GM12864 (cell line): ENCODE measurements at regions not wholly inside any gene's neighbourhood (a gene's known extent, or its start where the extent isn't known, plus 50 kb on each side); places are given as distances from the start of the nearest gene placed in this dataset.
"Not testable (repeated sequence)": the region's sequence is repeated elsewhere in the genome, so short reads cannot be mapped to it uniquely, and the experiment has no call there.

Experiments
- DNase-seq: peaks from one replicate; pipeline ENCODE4 v3.0.0-alpha.2; 2011; ENCODE audit warnings: low read depth
- H3K4me3 ChIP-seq: 2 replicates; pipeline ENCODE4 v1.5.1; 2011; ENCODE audit warnings: mild to moderate bottlenecking, low read depth, low read length, control low read depth
- TF ChIP-seq, protein P1 (sequence below): IDR thresholded peaks from 2 replicates; pipeline ENCODE4 v1.5.1; 2011; ENCODE audit warnings: low read depth, mild to moderate bottlenecking, moderate library complexity, low read length, control low read depth, inconsistent platforms; ENCODE audit errors: missing control alignments

DNA sequence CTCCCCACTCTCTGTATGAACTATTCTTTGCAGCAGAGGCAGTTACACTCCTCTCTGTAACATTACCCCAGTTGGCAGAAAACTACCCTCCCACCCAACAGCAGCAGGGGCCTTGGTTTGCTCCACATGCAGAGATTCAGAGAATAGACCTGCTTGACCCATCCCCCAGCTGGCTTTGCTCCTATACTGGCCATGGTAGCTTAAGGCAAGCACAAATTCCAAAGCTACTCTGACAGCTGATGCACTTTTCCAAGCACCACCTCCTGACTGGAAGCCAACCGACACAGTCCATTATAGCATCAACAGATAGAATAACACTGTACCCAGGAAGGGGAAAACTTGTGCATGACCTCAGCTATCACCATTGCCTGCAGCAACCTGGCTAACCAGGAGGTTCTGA is 846.5 kb upstream of the NCAM2 start:
- no peak for DNase-seq
- H3K4me3 ChIP-seq, result no peak overlapping the region
- TF ChIP-seq, protein P1, sequence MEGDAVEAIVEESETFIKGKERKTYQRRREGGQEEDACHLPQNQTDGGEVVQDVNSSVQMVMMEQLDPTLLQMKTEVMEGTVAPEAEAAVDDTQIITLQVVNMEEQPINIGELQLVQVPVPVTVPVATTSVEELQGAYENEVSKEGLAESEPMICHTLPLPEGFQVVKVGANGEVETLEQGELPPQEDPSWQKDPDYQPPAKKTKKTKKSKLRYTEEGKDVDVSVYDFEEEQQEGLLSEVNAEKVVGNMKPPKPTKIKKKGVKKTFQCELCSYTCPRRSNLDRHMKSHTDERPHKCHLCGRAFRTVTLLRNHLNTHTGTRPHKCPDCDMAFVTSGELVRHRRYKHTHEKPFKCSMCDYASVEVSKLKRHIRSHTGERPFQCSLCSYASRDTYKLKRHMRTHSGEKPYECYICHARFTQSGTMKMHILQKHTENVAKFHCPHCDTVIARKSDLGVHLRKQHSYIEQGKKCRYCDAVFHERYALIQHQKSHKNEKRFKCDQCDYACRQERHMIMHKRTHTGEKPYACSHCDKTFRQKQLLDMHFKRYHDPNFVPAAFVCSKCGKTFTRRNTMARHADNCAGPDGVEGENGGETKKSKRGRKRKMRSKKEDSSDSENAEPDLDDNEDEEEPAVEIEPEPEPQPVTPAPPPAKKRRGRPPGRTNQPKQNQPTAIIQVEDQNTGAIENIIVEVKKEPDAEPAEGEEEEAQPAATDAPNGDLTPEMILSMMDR, result no peak

GRCh38 chr21:20163167-20163566 is 835.0 kb upstream of the NCAM2 start:
- no peak for DNase-seq
- TF ChIP-seq, protein P1, result no peak
- H3K4me3 ChIP-seq, result no peak overlapping the region

- no peak for DNase-seq
- TF ChIP-seq, protein P1, result no peak
- no peak overlapping the region for H3K4me3 ChIP-seq
Measured at GRCh38 chr21:20167059-20167458, 831.1 kb upstream of the NCAM2 start.

DNA sequence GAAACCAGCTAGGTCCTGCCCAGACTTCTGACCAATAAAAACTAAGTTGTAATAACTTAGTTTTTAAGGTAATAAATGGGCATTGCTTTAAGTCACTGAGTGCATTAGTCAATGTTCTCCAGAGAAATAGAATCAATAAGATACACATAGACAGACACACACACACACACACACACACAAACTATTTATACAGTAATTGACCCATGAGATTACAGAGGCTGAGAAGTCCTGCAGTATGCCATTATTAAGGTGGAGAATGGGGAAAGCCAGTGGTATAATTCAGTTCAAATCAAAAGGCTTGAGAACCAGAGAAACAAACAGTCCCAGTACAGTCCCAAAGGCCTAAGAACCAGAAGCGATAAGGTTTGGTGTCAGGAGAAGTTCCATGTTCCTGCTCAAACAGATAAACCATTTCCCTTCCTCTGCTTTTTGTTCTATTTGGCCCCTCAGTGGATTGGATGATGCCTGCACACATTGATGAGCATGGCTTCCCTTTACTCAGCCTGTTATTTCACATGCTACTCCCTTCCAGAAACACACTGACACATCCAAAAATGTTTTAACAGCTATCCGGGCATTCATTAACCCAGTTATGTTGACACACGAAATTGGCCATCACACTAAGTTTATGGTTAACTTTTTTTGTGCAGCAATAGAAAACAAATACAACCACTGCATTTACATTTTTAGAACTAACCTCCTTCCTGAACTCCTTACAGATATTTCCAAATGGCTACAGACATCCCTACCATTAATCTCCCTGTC is 828.2 kb upstream of the NCAM2 start:
- no peak overlapping the region for H3K4me3 ChIP-seq
- TF ChIP-seq, protein P1, result no peak
- DNase-seq, result no peak

GRCh38 chr21:20186186-20186585 is 812.0 kb upstream of the NCAM2 start:
- DNase-seq, result no peak
- no peak overlapping the region for H3K4me3 ChIP-seq
- TF ChIP-seq, protein P1, result no peak

- H3K4me3 ChIP-seq, result no peak overlapping the region
- DNase-seq, result no peak
- TF ChIP-seq, protein P1, result no peak
Measured at GRCh38 chr21:20187028-20187427, 811.2 kb upstream of the NCAM2 start.

DNA sequence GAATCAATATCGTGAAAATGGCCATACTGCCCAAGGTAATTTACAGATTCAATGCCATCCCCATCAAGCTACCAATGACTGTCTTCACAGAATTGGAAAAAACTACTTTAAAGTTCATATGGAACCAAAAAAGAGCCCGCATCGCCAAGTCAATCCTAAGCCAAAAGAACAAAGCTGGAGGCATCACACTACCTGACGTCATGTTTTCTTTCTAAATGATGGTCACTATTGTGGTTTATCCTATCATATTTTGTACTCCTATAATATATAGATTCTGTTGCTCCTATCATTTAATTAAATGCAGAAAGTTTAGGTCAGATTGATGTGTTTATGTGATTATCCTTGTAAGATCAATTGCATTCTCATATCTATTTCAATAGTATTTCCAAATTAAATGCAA is 796.9 kb upstream of the NCAM2 start:
- H3K4me3 ChIP-seq, DNase-seq: not testable (repeated sequence)
